HCT116 (cell line): ENCODE measurements at regions not wholly inside any gene's neighbourhood (a gene's known extent, or its start where the extent isn't known, plus 50 kb on each side); places are given as distances from the start of the nearest gene placed in this dataset.

ENCODE experiments used
- ATAC-seq: fragments of 200-7000 bp; cut with Tn5 transposase; 2 replicates; pipeline ENCODE4 v1.9.1; 2020; ENCODE audit warnings: mild to moderate bottlenecking, moderate library complexity
- BruUV-seq: library from RNA; stranded (reverse); fragments of 400-500 nt; replicated peaks from 2 replicates; lab custom pipeline; 2021; lab: Mats Ljungman, UMichigan
- CTCF ChIA-PET: fragments of 300-600 bp; sonication (Branson Sonifier 250); formaldehyde crosslinking; loops from one replicate; lab custom pipeline; 2021; ENCODE audit warnings: antibody characterized with exemption; lab: Charles Lee
- POLR2A ChIA-PET: fragments of 300-600, 350-600 bp; sonication (Branson Sonifier 250); formaldehyde crosslinking; loops from one replicate; lab custom pipeline; 2021; ENCODE audit warnings: antibody characterized with exemption; lab: Charles Lee
- RAD21 ChIA-PET, 2 experiments: fragments of 300-600 bp; sonication (Branson Sonifier 250); formaldehyde crosslinking; loops; one replicate each; lab custom pipeline; 2023; ENCODE audit warnings: low total read pairs in 2 of 2; ENCODE audit not compliant: uncharacterized antibody in 2 of 2, unreplicated experiment in 2 of 2, low non-redundant PET in 1 of 2; lab: Charles Lee
- DNase-seq: peaks from one replicate; pipeline ENCODE4 v3.0.0-alpha.2; 2010; ENCODE audit warnings: low read depth, low spot score
- H2AFZ ChIP-seq: fragments of 200-600 bp; shearing (Covaris generic), sonication (generic); 2 replicates; pipeline ENCODE4 v1.6.1; 2017; ENCODE audit warnings: low read depth, mixed run types, mixed read lengths, antibody characterized with exemption, low read length; ENCODE audit not compliant: poor library complexity, severe bottlenecking
- H3K27ac ChIP-seq: 2 replicates; pipeline ENCODE4 v1.5.1; 2012; ENCODE audit warnings: low read depth, low read length
- H3K27me3 ChIP-seq: fragments of 200-600 bp; sonication (generic); 2 replicates; pipeline ENCODE4 v1.6.1; 2016; ENCODE audit warnings: mixed run types, low read length, mixed read lengths; ENCODE audit not compliant: insufficient read depth
- H3K36me3 ChIP-seq, 2 experiments: fragments of 200-500 bp in 1 of 2; fragments of 200-600 bp in 1 of 2; sonication (Bioruptor generic) in 1 of 2; sonication (generic) in 1 of 2; 2 replicates each; pipeline versions ENCODE4 v1.5.1 to v1.6.1; 2014 to 2016; ENCODE audit warnings: low read length in 2 of 2, inconsistent platforms in 1 of 2, mixed read lengths in 1 of 2, mixed run types in 1 of 2; ENCODE audit not compliant: insufficient read depth in 2 of 2, control insufficient read depth in 1 of 2
- H3K4me1 ChIP-seq, 2 experiments: fragments of 200-600 bp in 1 of 2; sonication (generic) in 1 of 2; 2 replicates each; pipeline versions ENCODE4 v1.5.1 to v1.6.1; 2012 to 2017; ENCODE audit warnings: low read length in 2 of 2, inconsistent platforms in 1 of 2, mild to moderate bottlenecking in 1 of 2, mixed read lengths in 1 of 2, mixed run types in 1 of 2, moderate library complexity in 1 of 2; ENCODE audit not compliant: insufficient read depth in 2 of 2, control insufficient read depth in 1 of 2
- H3K4me2 ChIP-seq: fragments of 200-600 bp; sonication (generic); 2 replicates; pipeline ENCODE4 v1.6.1; 2017; ENCODE audit warnings: mixed run types, low read length, mixed read lengths
- H3K4me3 ChIP-seq, 2 experiments: fragments of 200-600 bp in 1 of 2; sonication (generic) in 1 of 2; replicated peaks in 1 of 2; 2 replicates each; pipeline ENCODE4 v1.5.1; 2011 to 2016; ENCODE audit warnings: low read length in 2 of 2, control low read depth in 1 of 2, low read depth in 1 of 2, mild to moderate bottlenecking in 1 of 2, mixed read lengths in 1 of 2, mixed run types in 1 of 2
- H3K79me2 ChIP-seq: fragments of 200-600 bp; sonication (generic); 2 replicates; pipeline ENCODE4 v1.6.1; 2017; ENCODE audit warnings: mild to moderate bottlenecking, mixed run types, low read length, moderate library complexity, mixed read lengths; ENCODE audit not compliant: insufficient read depth
- H3K9ac ChIP-seq: fragments of 200-600 bp; sonication (generic); 2 replicates; pipeline ENCODE4 v1.6.1; 2016; ENCODE audit warnings: low read length, mixed read lengths
- H3K9me2 ChIP-seq: fragments of 200-600 bp; sonication (generic), shearing (Covaris generic); 2 replicates; pipeline ENCODE4 v1.6.1; 2017; ENCODE audit warnings: mixed run types, mild to moderate bottlenecking, moderate library complexity; ENCODE audit not compliant: insufficient read depth
- H3K9me3 ChIP-seq, 2 experiments: fragments of 200-500 bp in 1 of 2; fragments of 200-600 bp in 1 of 2; sonication (Bioruptor generic) in 1 of 2; sonication (generic) in 1 of 2; 2 replicates each; pipeline ENCODE4 v1.6.1; 2014 to 2017; ENCODE audit warnings: low read length in 2 of 2, mixed read lengths in 2 of 2, inconsistent platforms in 1 of 2, low read depth in 1 of 2, mild to moderate bottlenecking in 1 of 2, mixed run types in 1 of 2, moderate library complexity in 1 of 2; ENCODE audit not compliant: control insufficient read depth in 1 of 2, insufficient read depth in 1 of 2
- H4K20me1 ChIP-seq: fragments of 200-600 bp; sonication (generic), shearing (Covaris generic); 2 replicates; pipeline ENCODE4 v1.6.1; 2017; ENCODE audit warnings: mixed run types, mild to moderate bottlenecking, moderate library complexity; ENCODE audit not compliant: insufficient read depth
- ATF3 ChIP-seq: IDR thresholded peaks from 2 replicates; pipeline ENCODE4 v1.6.1; 2012
- CEBPB ChIP-seq: IDR thresholded peaks from 2 replicates; pipeline ENCODE4 v1.6.1; 2012; ENCODE audit warnings: low read depth
- EZH2phosphoT487 ChIP-seq: fragments of 200-600 bp; IDR thresholded peaks from 2 replicates; pipeline ENCODE4 v1.6.1; 2018; ENCODE audit warnings: antibody characterized with exemption, borderline replicate concordance
- FOSL1 ChIP-seq: IDR thresholded peaks from 2 replicates; pipeline ENCODE4 v1.6.1; 2012; ENCODE audit warnings: low read depth
- RAD21 ChIP-seq: IDR thresholded peaks from 2 replicates; pipeline ENCODE4 v1.6.1; 2012; ENCODE audit warnings: low read depth, mild to moderate bottlenecking
- REST ChIP-seq: IDR thresholded peaks from 2 replicates; pipeline ENCODE4 v1.6.1; 2012; ENCODE audit warnings: low read depth
- YY1 ChIP-seq: IDR thresholded peaks from 2 replicates; pipeline ENCODE4 v1.6.1; 2011; ENCODE audit warnings: low read length, low read depth, moderate library complexity, mild to moderate bottlenecking; ENCODE audit not compliant: insufficient replicate concordance; ENCODE audit errors: extremely low read depth
- ZBTB33 ChIP-seq: IDR thresholded peaks from 2 replicates; pipeline ENCODE4 v1.6.1; 2011; ENCODE audit warnings: mild to moderate bottlenecking, low read length, moderate library complexity; ENCODE audit not compliant: insufficient replicate concordance; ENCODE audit errors: extremely low read depth
- ZNF274 ChIP-seq: fragments of 200-500 bp; sonication (Bioruptor generic); IDR thresholded peaks from 2 replicates; pipeline ENCODE4 v1.6.1; 2014; ENCODE audit warnings: mild to moderate bottlenecking, low read depth, low read length, inconsistent platforms
- intact Hi-C: fragments of 100-400 bp; cut with micrococcal nuclease; formaldehyde crosslinking; loops from 2 replicates; pipeline ENCODE4 v1.10.0; 2022

- no peaks in the 10 kb centered on the region for H3K27me3 ChIP-seq
- no peak overlapping the region for H3K4me2 ChIP-seq
- H2AFZ ChIP-seq = no peak overlapping the region
- RAD21 ChIA-PET = no interaction called here
- POLR2A ChIA-PET = no interaction called here
- no peak overlapping the region for H3K27ac ChIP-seq
- TF ChIP-seq REST (no peak), ATF3 (no peak)
- TF ChIP-seq, all 23 proteins: peak for 0
- Histone ChIP-seq H3K79me2 (no peaks in the 10 kb centered on the region), H3K4me1 (no peaks in the 10 kb centered on the region), H3K9me3 (no peaks in the 10 kb centered on the region), H3K4me3 (no peak overlapping the region), H3K36me3 (no peaks in the 10 kb centered on the region), H4K20me1 (no peaks in the 10 kb centered on the region), H3K9me2 (no peaks in the 10 kb centered on the region), H3K9ac (no peak overlapping the region)
- CTCF ChIA-PET = no interaction called here
- DNase-seq (no peak), ATAC-seq (no peak)
- intact Hi-C loops = no loop called here
- no TSS peak for BruUV-seq
Observed at GRCh38 chr6:27053738-27054137, 193.8 kb upstream of the PRSS16 start.

- Histone ChIP-seq H3K27me3 (no peaks in the 10 kb centered on the region), H3K4me3 (no peak overlapping the region), H3K36me3 (no peaks in the 10 kb centered on the region), H3K4me2 (no peak overlapping the region), H3K9me3 (no peaks in the 10 kb centered on the region), H3K4me1 (no peaks in the 10 kb centered on the region), H2AFZ (no peak overlapping the region), H3K27ac (no peak overlapping the region), H4K20me1 (no peaks in the 10 kb centered on the region), H3K9me2 (no peaks in the 10 kb centered on the region), H3K79me2 (no peaks in the 10 kb centered on the region), H3K9ac (no peak overlapping the region)
- POLR2A ChIA-PET = no interaction called here
- CTCF ChIA-PET = no interaction called here
- no peak for ATAC-seq
- RAD21 ChIA-PET = no interaction called here
- intact Hi-C loops = no loop called here
- BruUV-seq = no TSS peak
- DNase-seq = no peak
- TF ChIP-seq RAD21 (no peak), FOSL1 (no peak), REST (no peak), CEBPB (no peak), YY1 (no peak), EZH2phosphoT487 (no peak), ZBTB33 (no peak), ZNF274 (no peak)
Observed at GRCh38 chr6:27056615-27057014, 190.9 kb upstream of the PRSS16 start.
